Upper lobe of right lung (tissue), 1 donor: ENCODE measurements at regions not wholly inside any gene's neighbourhood (a gene's known extent, or its start where the extent isn't known, plus 50 kb on each side); places are given as distances from the start of the nearest gene placed in this dataset.

Experiments used
- ATAC-seq: fragments of 200-7000 bp; cut with Tn5 transposase; one replicate; pipeline ENCODE4 v1.9.1; 2020; ENCODE audit warnings: mild to moderate bottlenecking, moderate library complexity
- DNase-seq: peaks from one replicate; pipeline ENCODE4 v3.0.0-alpha.2; 2020
- H3K27ac ChIP-seq: fragments of 200-600 bp; one replicate; pipeline ENCODE4 v1.8.0; 2022
- H3K27me3 ChIP-seq: fragments of 200-600 bp; one replicate; pipeline ENCODE4 v1.8.0; 2022; ENCODE audit warnings: mild to moderate bottlenecking
- H3K36me3 ChIP-seq: fragments of 200-600 bp; one replicate; pipeline ENCODE4 v1.8.0; 2022
- H3K4me1 ChIP-seq: fragments of 200-600 bp; one replicate; pipeline ENCODE4 v1.8.0; 2022
- H3K4me3 ChIP-seq: fragments of 200-600 bp; one replicate; pipeline ENCODE4 v1.8.0; 2022; ENCODE audit warnings: mild to moderate bottlenecking
- H3K9me3 ChIP-seq: fragments of 200-600 bp; one replicate; pipeline ENCODE4 v1.8.0; 2022
- CTCF ChIP-seq: fragments of 200-600 bp; IDR thresholded peaks from one replicate; pipeline ENCODE4 v1.8.0; 2022; ENCODE audit warnings: antibody characterized with exemption
- intact Hi-C: fragments of 100-400 bp; cut with DNase I; formaldehyde crosslinking; loops from one replicate; pipeline ENCODE4 v1.11.0; 2022
- donor health status: DM: no; HTN: yes; CAD: no; lungs with severe emphysema.

- DNase-seq (no peak), ATAC-seq (no peak)
- no peaks in the 10 kb centered on the region for H3K9me3 ChIP-seq
- no peaks in the 10 kb centered on the region for H3K36me3 ChIP-seq
- no peak overlapping the region for H3K27ac ChIP-seq
- H3K4me1 ChIP-seq = no peaks in the 10 kb centered on the region
- intact Hi-C loops = no loop called here
- TF ChIP-seq CTCF = no peak
- H3K27me3 ChIP-seq = no peaks in the 10 kb centered on the region
- no peak overlapping the region for H3K4me3 ChIP-seq
Observed at GRCh38 chr5:38714703-38715355, 131.0 kb upstream of the OSMR start.

DNA sequence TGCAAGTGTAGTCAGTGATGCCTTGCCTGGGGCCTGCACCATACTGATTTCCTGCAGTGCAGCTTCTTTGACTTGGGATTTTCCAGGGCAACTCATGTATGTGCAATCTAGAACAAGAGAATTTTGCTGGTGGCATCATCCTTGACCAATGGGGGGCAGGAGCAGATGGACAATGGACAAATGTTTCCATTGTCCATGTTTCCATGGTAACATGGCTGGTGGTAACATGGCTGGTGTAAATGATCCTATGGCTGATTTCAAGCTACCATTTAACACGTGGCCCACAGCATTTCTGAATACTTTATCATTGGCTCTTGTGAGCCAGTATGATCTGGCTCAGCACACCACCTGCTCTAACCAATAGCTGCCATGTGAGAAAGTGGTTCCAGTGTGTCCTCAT is 130.1 kb upstream of the OSMR start:
- TF ChIP-seq CTCF = no peak
- intact Hi-C loops = no loop called here
- no peaks in the 10 kb centered on the region for H3K36me3 ChIP-seq
- no peak overlapping the region for H3K27ac ChIP-seq
- H3K4me3 ChIP-seq = no peak overlapping the region
- no peaks in the 10 kb centered on the region for H3K9me3 ChIP-seq
- H3K27me3 ChIP-seq = no peaks in the 10 kb centered on the region
- H3K4me1 ChIP-seq = no peaks in the 10 kb centered on the region
- ATAC-seq = no peak
- DNase-seq = no peak

- Histone ChIP-seq H3K9me3 (no peaks in the 10 kb centered on the region), H3K36me3 (no peaks in the 10 kb centered on the region), H3K27me3 (no peaks in the 10 kb centered on the region), H3K4me3 (no peak overlapping the region), H3K4me1 (no peaks in the 10 kb centered on the region), H3K27ac (no peak overlapping the region)
- intact Hi-C loops = no loop called here
- DNase-seq (no peak), ATAC-seq (no peak)
- TF ChIP-seq CTCF = no peak
Observed at GRCh38 chr5:38716516-38716915, 129.3 kb upstream of the OSMR start.

DNA sequence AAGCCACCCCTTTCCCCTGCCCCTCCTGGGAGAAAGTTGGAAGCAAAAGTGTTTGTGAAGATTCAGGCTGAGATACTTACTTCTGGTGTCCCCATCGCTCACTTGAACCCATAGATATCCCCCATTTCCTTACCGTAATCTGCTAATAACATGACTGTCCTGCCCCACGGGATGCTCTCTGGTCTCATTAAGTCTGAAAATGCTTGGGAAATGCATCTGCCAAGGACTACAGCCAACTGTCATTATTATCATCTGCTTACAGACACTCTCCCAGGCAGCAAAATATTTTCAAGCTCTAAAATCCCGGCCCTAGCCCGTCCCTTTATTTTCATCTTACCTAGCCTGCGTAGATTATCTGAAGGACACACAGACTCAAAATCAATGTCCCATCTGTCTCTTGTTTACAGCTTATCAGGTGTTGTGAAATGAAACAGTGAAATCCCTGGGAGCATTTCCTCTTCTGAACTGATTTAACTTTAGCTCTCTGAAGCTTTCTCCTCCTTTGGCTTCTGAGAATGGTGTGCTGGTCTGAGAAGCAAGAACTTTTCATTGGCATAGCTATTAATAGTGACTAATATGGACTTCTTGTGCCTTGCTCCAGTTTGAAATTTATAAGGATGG is 126.9 kb upstream of the OSMR start:
- no peak overlapping the region for H3K4me3 ChIP-seq
- no peak for DNase-seq
- H3K9me3 ChIP-seq = no peaks in the 10 kb centered on the region
- no peak for TF ChIP-seq CTCF
- H3K27ac ChIP-seq = no peak overlapping the region
- H3K27me3 ChIP-seq = no peaks in the 10 kb centered on the region
- no peak for ATAC-seq
- no peaks in the 10 kb centered on the region for H3K36me3 ChIP-seq
- intact Hi-C loops = no loop called here
- H3K4me1 ChIP-seq = no peaks in the 10 kb centered on the region

DNA sequence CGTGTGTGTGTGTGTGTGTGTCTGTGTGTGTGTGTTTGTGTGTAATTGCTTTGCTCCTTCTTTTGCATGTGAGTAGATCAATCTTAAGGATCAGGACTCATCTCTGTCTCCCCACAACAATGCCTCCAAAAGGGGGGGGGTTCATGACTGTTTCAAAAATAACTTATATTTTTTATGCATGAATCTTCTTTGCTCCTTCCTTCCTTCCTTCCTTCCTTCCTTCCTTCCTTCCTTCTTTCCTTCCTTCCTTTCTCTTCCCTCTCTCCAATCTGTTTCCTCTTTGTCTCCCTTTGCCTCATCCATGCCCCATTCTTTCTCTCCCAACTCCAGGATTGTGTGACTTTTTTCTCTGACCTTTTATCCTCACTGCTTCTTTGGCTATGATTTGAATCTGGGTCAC is 126.4 kb upstream of the OSMR start:
- no peaks in the 10 kb centered on the region for H3K27me3 ChIP-seq
- H3K4me1 ChIP-seq = no peaks in the 10 kb centered on the region
- H3K27ac ChIP-seq = no peak overlapping the region
- DNase-seq (no peak), ATAC-seq (no peak)
- H3K9me3 ChIP-seq = no peaks in the 10 kb centered on the region
- H3K4me3 ChIP-seq = no peak overlapping the region
- no peak for TF ChIP-seq CTCF
- H3K36me3 ChIP-seq = no peaks in the 10 kb centered on the region
- intact Hi-C loops = no loop called here

DNA sequence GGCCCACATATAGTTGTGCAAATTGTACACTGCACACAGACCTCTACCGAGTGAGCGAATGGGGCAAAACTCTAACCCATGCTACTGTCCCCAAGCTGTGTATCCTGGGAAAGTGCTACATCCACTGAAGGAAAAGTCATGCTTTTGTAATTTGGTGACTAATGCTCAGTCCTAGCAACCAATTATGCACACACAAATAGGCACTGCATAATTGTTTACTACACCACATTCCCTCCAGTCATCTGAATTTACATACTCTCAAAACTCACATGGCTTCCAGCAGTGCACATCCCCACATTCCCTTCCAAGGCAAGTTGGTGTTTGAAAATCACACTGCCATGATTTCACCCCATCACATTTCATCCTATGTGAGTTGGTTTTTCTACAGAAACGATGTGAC is 125.9 kb upstream of the OSMR start:
- Histone ChIP-seq H3K4me1 (no peaks in the 10 kb centered on the region), H3K36me3 (no peaks in the 10 kb centered on the region), H3K9me3 (no peaks in the 10 kb centered on the region), H3K27ac (no peak overlapping the region), H3K27me3 (no peaks in the 10 kb centered on the region), H3K4me3 (no peak overlapping the region)
- intact Hi-C loops = no loop called here
- TF ChIP-seq CTCF = no peak
- ATAC-seq (no peak), DNase-seq (no peak)
